LNCaP clone FGC (cell line): ENCODE measurements at regions not wholly inside any gene's neighbourhood (a gene's known extent, or its start where the extent isn't known, plus 50 kb on each side); places are given as distances from the start of the nearest gene placed in this dataset.

Source experiments
- DNase-seq: peaks from one replicate; pipeline ENCODE4 v3.0.0-alpha.2; 2011; ENCODE audit warnings: low read depth
- H3K4me3 ChIP-seq: 2 replicates; pipeline ENCODE4 v1.5.1; 2011; ENCODE audit warnings: mild to moderate bottlenecking, low read depth, low read length, control low read depth
- TF ChIP-seq, protein P1 (sequence below): IDR thresholded peaks from 2 replicates; pipeline ENCODE4 v1.5.1; 2012; ENCODE audit warnings: mild to moderate bottlenecking; ENCODE audit not compliant: control insufficient read depth, insufficient read depth; ENCODE audit errors: extremely low read depth

DNA sequence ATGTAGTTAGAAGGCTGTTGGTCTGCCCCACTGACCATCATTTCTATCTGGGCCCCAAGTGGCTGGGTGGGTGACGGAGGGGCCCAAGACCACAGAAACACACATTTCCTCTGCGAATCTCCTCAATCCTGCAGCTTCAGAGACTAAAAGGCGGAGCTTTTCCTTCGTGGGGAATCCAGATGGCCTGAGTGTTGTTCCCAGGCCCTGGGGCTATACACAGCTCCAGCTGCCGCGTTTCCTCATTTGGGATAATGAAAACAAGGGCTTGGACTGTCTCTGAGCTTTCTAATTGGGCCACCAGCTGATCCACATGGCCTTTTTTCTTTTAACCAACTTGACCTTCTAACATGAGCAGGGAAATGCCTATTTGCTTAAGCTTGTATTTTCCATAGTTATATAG is 339.9 kb downstream of the CXCL12 start:
- DNase-seq: no peak
- TF ChIP-seq, protein P1, sequence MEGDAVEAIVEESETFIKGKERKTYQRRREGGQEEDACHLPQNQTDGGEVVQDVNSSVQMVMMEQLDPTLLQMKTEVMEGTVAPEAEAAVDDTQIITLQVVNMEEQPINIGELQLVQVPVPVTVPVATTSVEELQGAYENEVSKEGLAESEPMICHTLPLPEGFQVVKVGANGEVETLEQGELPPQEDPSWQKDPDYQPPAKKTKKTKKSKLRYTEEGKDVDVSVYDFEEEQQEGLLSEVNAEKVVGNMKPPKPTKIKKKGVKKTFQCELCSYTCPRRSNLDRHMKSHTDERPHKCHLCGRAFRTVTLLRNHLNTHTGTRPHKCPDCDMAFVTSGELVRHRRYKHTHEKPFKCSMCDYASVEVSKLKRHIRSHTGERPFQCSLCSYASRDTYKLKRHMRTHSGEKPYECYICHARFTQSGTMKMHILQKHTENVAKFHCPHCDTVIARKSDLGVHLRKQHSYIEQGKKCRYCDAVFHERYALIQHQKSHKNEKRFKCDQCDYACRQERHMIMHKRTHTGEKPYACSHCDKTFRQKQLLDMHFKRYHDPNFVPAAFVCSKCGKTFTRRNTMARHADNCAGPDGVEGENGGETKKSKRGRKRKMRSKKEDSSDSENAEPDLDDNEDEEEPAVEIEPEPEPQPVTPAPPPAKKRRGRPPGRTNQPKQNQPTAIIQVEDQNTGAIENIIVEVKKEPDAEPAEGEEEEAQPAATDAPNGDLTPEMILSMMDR: no peak

DNA sequence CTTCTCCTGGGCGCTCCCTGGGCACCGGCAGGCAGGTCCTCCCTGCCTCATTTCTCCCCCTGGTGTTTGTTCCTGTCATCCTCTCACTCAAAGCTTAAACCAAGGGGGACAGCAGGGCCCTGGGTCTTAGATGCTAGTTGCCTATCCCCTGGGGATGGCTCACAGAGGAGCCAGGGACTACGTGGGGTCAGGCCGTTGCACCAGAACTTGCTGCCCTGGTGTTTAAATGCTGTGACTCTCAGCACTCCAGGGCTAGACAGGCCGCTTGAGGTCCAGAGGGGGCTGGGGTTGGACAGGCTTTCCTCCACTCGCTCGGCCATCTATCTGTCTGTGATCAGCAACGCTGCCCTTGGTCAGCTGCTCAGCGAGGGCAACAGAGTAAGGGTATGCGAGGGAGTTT is 340.3 kb downstream of the CXCL12 start:
- no peak for DNase-seq
- H3K4me3 ChIP-seq: no peak overlapping the region
- TF ChIP-seq, protein P1: no peak

More for the DNA sequence above, 339.9 kb downstream of the CXCL12 start:
- H3K4me3 ChIP-seq: no peak overlapping the region

DNA sequence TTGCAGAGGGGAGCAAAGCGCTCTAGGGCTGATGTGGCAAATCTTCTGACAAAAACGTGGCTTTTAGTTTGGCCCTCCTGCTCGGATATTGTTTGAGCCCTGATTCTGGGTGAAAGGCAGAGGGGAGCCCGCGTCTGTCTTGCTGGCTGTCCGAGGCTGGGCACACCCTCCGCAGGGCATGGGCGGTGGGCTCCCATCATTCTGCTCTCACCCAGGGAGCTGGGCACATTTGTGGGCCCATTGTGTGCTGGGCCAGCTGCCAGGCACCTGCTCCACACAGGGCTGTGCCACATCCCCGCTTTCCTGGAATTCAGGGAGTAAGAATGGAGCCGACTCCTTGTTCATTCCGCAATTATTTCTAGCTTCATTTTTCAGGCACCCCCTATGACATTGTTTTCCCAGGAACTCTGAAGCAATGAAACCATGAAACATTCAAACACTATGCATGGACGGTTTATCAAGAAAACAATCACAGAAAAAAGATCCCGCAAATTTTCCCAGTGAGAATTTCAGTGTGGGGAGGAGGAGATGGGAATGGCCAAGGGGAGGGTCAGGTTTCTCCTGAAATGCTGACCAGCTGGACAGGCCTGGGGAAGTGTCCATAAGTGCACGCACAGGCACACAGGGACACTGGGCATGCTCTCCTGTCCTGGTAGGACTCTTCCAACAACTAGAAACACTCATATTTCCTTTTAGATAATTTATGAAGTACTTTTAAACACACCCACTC is 341.1 kb downstream of the CXCL12 start:
- H3K4me3 ChIP-seq: no peak overlapping the region
- DNase-seq: no peak
- TF ChIP-seq, protein P1: no peak

DNA sequence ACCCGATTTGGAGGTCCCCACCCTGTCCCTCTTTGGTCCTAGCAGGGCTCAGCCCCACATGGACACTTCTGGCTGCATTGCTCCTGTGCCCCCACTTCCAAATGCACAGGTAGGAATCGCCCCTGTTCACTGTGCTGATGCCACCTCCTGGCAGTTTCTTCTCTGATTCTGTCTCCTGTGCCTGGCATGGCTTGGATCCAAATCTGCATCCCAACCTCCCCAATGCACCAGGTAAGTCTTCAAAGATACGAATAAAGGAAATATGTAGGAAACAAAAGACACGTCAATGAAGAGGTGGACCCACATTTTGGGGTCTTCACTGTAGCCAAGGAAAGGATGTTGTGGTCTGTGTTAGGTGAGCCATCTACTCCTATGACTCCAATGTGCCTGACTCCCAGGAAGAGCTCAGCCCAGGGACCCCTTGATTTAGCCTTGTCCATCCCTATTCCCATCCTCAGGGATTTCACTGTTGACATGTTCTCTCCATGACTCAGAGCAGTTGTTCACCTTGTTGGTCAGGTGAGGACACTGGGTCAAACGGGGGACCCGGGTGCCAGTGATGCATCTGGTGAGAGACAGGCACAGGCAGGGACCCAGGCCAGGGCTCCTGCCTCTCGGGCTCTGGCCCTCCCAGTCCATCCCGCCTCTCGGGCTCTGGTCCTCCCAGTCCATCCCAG is 341.8 kb downstream of the CXCL12 start:
- TF ChIP-seq, protein P1: no peak
- no peak overlapping the region for H3K4me3 ChIP-seq
- no peak for DNase-seq

DNA sequence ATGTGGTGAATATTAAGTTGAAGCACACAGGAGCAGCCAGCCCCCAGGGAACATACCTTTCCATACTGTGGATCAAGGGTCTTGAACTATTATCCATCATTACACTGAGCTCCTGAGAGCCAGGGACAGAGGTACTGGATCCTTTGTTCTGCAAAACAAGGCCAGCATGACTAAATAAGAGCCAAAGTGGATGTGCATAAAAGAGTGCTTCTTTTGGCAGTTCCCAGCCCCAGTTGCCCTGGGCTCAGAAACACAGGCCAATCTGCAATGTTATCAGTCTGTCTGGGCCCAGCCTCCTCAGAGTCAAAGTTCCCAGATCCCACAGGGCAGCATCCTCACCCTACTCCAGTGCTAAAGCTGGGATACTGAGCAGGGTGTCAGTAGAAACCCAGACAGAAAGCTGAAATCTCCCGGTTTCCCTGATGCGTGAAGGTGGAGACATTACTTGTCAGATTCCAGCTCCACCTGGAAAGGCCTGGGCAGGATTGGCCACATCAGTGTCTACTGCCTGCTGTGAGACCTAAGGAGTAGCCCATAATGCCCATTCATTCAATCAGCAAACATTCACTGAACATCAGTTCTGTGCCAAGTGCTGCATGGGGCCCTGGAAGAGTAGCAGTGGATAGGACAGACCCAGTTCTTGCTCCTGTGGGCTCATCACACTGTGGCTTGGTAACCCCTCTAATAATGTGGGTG is 342.7 kb downstream of the CXCL12 start:
- TF ChIP-seq, protein P1: no peak
- no peak overlapping the region for H3K4me3 ChIP-seq

DNA sequence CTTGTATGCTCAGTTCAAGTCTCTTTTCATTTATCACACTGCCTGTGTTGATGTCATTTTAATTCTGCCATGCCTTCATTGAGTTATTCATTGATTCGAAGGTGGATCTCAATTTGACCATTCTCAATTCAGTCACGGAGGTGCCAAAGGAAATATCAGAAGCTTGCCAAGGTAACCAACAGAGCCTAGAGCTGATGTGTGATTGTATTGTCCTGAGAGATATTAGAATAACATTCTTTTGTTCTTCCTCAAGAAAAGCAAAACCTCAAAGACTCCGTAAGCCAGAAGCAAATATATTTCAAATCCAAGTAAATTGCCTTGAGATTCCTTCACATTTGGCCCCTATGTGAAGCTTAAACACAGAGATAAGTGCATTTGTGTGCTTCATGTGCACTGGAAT is 345.3 kb downstream of the CXCL12 start:
- no peak overlapping the region for H3K4me3 ChIP-seq
- DNase-seq: no peak
- TF ChIP-seq, protein P1: no peak

More for the DNA sequence above, 342.7 kb downstream of the CXCL12 start:
- DNase-seq: no peak
